Activated CD8-positive, alpha-beta memory T cell treated with anti-CD3 and anti-CD28 coated beads, Interleukin-2, amount 50 U/mL, for 1 hour (primary cell): ENCODE measurements at regions not wholly inside any gene's neighbourhood (a gene's known extent, or its start where the extent isn't known, plus 50 kb on each side); places are given as distances from the start of the nearest gene placed in this dataset.

Source experiments
- DNase-seq: peaks from one replicate; pipeline ENCODE4 v3.0.0-alpha.2; 2020; ENCODE audit errors: extremely low read depth

DNA sequence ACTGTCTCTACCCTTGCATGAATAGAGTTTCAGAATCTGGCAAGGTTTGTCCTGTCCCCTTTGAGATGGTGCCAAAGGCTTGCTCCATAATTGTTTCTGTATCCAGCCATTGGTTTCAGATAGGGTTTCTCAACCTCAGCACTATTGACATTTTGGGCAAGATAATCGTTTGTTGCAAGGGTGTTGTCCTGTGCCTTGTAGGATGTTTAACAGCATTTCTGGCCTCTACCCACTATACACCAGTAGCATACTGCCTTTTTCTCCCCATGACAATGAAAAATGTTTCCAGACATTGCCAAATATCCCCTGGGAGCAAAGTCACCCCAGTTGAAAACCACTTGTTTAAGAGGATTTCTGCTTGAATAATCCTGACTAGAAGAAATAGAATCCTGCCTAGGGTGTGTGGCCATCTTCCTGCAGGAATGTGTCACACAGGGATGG is 126.8 kb downstream of the CDC42EP3 start:
- no peak for DNase-seq

DNA sequence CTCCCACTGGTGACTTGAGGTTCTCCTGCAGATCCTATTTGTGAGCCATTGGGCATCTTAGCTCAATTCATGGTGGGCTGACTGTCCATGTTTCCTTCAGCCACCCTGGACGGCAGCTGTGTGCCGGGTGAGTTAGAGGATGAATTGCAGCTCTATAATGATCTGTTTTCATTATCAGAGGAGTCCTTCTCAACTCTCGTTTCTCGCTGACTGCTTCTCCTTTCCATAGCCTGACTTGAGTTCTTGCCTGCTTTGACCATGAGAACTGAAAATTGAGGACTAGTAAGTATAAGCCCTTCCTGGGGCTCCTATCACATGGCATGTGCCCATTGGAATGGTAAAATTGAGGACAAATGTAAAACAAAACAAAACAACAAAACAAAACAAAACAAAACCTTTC is 121.8 kb downstream of the CDC42EP3 start:
- DNase-seq, result no peak

DNA sequence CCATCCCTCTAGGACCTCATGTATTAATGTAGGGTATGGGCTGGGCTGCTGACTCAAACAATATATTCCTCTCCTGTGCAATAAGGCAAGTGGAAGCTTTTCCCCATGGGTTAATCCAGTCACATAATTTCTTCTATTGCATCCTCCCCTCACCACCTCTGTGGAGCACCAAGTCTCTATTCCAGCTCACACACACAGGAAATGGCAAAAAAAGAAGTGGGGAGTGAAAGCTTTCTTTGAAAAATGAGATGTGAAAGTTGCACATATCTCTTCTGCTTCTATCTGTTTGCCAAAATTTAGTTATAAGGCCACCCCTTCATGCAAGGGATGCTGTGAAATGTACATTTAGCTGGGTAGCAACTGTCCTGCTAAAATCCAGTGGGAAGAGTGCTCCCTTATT is 121.3 kb downstream of the CDC42EP3 start:
- DNase-seq, result no peak

DNA sequence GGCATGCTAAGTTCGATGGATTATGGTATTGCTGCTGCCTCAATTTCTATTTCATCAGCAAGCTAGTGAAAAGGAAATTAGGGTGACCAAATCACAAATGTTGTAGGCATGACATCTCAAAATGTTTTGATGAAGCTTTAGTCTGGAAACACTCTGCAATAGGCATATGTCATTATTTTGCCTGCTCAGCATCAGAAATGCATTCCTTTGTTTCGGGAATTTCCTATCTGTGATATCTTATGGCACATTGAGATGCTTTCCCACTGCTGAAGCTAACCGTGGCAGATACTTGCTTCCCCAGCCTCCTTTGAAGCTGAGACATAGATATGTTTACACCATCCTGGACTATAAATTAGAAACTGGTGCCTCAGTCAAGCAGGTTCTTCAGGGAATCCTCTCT is 119.7 kb downstream of the CDC42EP3 start:
- no peak for DNase-seq

DNA sequence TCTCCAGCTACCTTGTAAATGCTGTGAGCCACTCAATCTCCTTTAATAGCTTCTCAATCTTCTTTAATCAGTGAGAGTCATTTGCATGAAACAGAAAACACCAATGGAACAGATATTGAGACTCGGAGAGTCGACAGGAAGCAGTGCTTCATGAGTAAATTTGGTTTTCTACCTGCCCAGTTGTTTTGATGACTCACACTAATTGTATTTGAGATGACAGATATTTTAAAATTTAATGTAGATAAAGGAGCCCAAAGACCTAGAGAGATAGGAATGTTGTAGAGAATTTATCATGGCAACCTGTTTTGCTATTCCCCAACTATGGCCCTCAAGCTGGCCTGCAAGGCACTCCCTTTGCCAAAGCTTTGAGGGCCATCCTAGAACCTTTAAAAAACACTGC is 119.1 kb downstream of the CDC42EP3 start:
- no peak for DNase-seq

DNA sequence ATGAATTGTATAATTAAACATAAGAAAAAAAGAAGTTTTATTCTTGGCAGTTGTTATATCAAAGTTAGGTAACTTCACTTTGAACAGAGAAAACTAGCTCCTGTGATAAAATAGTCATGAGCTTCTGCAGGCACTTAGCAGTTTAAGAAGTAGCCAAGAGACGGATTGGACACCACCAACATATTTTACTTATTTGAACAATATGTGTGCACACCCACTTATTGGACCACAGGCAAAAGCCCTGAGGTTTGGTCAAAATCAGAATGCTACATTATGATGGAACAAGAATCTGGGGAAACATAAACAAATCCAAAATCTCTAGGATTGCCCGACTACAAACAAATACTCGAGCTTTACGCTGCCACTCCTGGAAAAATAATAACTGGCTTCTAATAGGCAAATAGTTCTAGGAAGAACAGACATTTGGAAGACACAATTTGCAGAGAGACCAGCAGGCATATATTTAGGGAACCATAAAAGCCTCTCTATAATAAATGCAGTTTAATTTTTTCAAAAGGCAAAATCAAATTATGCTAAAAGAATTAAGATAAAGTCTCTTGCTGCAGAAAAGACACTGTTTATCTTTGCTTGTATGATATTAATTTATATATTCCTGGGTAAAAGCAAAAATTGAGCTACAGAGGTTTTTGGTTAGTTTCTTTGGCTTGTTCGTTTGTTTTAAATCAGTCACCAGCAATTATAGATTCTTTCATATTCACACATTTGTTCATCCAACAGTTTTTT is 117.9 kb downstream of the CDC42EP3 start:
- no peak for DNase-seq

DNA sequence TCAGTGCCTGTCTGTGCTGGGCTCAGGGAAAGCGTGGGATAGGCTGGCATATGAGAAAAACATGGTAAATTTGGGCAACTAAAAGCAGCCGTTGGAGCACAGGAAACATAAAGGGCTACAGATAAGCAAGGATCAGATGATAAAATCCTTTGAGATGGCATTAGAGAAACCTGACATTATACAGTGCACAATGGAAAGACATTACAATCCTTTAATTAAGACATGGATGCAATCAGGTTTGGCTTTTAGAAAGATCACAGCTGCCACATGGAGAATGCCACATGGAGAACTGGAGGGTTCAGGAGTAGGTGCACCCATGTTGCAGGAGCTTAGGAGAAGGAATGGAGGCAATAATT is 117.3 kb downstream of the CDC42EP3 start:
- DNase-seq, result no peak

DNA sequence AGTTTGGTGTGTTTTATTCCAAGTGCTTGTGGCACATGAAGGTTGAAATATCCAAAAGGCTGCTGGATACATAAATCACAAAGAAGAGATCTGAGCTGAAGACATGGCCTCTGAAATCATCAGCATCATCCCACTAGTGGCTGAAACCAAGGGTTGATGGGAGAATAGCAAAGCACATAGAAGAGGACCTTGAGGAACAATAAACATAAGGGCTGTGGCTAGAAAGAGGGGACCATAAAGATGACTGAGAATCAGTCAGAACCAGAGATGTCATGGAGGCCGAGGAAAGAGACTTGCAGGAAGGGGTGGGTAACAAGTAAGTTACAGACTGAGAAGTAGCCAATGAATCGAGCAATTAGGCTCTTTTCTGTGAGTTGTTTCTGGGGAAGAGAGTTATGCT is 116.8 kb downstream of the CDC42EP3 start:
- no peak for DNase-seq

DNA sequence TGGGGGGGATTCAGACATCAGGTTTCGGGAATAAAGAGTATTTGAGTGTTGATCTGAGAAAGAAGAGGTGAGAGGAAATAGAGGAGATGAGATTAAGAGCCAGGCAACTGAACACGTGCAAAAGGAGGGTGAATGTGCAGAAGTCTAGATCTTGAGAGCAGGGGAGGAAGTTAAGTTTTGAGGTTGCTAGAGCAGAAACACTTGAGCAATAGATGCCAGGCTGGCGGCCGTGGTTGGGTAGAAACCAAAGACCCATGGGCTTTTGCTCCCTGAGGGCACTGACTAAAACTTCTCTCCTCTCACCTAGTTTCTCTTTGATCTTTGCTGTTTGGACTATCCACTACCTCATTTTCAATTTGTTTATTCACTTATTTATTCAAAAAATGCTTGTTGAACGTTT is 116.0 kb downstream of the CDC42EP3 start:
- DNase-seq, result no peak

DNA sequence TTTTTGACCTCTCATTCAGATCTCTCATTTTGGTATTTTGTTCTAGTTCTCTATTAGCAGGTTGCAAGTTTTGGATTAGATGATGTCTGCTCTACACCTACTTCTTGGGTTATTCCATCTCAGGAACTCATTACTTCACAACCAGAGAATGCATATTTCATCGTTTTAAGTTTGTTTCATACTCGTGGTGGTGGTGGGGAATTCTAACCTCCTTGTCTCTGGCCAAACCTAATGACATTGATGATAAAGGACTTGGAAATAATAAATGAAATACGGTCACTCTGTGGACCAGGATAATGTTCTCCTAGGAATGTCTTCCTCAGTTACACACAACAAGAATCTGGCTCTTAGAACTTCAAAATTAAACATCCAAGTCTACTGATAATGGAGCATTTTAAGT is 115.2 kb downstream of the CDC42EP3 start:
- DNase-seq, result no peak

DNA sequence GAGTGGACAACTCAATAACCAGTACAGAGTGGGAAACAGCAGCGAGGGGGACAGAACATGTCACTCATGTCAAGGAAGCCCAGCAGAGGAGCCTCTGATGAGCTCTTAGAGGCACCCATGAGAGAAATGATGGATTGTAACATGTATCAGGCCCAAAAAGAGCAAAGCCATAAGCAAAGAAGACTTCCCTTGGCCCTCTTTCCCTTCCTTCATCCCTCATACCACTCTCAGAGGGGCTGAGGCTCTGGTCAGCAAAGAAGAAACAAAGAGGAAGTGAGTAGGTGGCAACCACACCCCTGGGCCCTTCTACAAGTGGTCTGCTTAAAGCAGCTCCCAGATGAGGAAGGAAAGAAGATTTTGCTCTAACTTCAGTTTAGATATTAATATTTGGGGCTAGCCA is 112.8 kb downstream of the CDC42EP3 start:
- no peak for DNase-seq

DNA sequence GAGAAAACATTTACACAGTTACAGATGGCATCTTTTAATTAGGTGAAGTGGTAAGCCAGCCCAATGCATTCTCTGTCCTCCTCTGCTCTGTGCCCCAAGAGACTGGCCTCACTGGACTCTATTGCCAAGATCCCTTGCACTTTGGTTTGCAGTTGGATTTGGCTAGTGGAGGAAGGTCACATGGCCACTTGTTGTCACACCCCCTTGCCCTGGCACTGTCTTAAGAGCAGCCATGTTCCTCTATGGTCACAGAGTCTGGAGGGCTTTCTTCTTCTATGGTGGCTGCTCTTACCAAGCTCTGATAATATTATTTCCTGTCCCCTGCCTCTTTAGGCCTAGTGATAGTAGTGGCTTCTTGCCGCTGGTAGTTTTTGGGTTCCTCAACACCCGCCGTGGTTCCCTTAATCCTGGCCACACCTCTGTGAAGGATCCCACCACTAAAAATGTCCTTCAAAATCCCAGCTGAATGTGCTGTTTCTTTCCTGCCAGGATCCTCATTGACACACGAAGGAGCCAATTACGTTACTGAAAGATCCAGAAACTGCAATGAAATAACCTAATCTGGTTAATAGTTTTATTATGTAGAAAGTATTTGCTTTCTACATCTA is 111.1 kb downstream of the CDC42EP3 start:
- no peak for DNase-seq

DNA sequence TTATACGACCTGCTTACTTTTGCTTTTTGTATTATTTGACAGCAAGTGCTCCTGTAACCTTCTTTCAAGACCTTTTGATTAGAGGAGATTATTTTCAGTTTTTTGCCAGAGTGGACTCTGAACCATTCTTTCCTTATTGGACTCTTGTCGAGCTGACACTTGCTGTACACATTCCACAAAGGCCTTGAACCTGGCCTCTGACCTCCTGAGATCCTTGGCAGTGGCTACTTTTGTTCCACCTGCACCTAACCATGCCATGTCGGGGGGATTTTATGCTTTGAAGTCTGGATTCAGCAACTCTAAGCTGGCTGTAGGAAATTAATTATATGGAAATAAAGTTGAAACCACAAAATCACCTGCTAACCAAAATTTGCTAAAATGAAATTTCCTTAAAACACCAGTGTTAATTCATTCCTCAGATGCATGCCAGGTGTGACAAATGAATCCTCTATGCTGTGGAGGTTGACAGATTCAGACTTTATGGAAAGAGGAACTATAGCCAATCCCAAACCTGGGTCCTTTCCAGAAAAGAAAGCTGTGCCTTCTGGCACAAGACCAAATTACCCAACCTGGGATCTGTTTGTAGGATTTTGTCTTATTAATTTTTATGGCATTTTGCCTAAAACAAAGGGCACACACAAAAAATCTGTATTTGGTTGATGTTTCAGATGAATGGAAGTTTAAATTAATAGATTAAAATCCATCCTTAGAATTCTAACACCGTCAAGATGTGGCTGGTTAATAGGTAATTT is 110.4 kb downstream of the CDC42EP3 start:
- no peak for DNase-seq

DNA sequence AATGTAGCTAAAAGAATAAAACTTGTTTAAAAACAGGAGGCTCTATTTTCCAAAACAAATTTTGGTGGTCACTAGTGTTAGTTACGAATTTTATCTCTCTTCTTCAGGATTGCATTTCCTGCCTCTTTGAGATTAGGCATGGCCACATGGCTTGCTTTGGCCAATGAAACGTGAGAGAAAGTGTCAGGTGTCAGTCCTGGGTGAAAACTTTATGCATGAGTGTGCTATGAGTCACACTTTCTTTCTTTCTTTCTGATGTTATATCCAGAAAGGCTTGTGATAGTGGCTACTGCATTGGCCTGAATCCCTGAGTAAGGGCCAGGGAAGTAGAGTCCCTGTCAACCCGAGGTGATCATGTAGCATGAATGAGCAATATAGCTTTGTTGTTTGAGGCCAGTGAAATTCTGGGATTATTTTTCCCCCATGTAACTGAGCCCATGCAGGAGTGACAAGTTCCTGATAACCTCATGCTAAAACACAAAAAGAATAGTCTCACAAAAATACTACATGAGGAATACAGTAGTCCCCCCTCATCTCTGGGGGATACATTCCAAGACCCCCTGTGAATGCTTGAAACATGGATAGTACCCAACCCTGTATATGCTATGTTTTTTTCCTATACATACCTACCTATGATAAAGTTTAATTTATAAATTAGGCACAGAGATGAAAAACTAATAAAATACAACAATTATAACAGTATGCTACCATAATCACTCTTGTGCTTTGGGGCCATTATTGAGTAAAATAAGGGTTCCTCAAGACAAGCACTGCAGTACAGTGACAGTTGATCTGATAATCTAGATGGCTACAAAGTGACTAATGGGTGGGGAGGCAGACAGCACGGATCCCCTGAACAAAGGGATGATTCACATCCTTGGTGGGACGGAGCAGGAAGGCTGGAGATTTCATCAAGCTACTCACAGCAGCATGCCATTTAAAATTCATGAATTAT is 109.5 kb downstream of the CDC42EP3 start:
- DNase-seq, result no peak

DNA sequence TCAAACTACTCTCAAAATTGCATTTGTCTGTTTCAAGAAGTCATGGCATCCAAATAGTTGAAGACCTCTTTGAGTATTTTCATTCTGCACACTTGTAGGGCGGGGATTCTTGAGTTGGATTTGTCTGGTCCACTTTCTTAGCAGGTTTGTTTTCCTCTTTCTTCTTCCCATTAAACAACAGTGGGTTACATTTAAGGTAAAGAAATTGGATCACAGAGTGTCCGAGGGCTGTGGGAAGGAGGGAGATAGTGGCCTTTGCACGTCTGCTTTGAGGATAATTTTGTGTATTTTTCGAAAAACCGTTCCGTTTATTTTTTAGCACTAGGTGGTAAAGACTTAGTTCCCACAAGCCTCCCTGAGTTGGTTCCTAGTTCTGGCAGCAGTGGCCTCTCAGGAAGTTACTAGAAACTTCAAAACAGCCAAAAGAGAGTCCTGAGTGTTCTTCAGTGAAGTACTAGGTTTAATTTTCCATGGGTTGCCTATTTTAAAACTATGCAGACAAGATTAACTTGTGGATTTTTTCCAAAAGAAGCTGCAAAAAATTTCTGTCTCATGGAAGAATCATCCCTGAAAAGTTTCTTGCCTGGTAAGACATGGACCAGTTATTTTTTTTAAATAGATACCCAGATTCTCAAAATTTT is 107.9 kb downstream of the CDC42EP3 start:
- DNase-seq, result no peak

DNA sequence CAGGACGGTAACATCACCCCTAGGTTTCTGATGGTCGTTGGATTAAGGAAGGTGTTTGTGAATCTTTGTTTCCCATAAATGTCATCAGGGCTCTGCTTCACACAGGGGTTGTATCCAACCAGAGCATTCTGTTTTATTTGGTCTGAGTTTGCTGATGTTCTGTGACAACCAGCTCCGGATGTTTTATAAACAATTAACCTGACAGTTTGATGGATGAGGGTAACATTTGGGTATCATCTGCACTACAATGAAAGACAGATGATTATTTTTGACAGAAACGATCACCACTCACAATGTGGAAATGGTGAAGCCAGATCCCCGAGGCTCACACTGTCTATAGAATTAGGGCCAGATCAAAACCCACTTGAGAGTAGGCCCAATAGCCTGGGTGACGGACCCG is 107.1 kb downstream of the CDC42EP3 start:
- no peak for DNase-seq

DNA sequence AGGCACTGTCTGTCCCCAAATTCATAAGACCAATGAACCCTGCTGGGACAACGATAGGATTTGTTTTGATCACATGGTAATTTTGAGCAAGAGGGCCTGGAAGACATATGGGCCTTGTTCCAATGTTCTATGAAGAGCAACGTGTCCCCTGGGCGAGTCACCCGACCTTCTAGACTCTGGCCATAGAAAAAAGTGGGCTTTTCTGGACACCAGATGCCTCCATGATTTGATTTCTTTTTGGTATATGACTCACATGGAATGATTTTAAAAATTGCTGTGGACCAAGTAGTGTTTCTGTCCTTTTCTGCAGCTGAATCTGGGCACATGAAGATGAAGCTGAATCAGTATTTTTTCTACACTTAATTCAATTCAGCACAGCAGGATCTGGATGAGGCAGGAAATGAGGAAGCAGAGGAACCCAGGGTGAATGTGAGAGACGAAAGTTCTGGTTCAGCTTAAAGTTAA is 104.9 kb downstream of the CDC42EP3 start:
- DNase-seq, result no peak

DNA sequence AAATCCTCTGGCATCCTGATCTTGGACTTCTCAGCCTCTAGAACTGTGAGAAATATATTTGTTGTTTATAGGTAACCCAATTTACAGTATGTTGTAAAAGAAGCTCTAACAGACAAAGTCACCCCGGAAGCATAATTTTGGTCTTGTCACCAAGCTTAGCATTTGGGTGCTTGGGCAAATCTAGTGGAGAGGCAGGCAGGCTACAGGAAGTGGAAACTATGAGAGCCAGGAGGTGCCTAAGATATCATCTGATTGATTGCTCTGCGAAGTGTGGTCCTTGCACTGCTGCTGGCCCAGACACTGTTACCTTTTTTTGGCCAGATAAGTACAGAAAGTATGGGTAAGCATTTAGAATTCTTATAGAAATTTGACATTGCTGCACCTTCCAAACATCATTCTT is 102.9 kb downstream of the CDC42EP3 start:
- no peak for DNase-seq

DNA sequence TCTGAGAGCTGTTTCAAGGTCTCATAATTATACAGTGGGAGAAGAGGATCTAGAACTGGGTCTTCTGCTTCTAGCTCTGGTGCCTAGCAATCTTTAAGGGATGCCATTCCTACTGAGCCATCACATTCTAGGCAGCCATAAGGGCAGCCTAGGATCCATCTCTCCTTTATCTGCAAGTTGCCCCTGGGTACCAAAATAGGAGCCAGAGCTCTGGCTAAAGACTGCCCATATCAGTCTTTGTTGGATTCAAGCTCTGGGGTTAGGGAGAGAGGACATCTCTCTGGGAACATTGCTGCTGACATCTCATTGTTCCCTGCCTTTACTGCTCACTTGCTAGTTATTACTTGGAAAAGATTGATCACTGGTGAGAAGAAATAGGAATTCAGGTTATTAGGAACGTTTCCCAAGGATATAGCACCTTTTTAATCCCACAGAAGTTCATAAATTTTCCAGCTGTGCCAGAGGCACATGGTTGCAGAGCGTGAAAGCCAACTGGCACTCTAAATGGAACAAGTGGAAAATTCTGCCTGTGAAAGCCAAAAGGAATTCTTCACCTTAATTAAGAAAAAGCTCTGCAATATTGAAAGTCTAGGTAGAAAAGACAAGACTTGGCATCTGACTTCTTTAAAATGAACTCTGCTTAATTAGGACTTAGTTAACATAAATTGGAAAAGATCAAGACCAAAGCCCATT is 102.2 kb downstream of the CDC42EP3 start:
- no peak for DNase-seq

DNA sequence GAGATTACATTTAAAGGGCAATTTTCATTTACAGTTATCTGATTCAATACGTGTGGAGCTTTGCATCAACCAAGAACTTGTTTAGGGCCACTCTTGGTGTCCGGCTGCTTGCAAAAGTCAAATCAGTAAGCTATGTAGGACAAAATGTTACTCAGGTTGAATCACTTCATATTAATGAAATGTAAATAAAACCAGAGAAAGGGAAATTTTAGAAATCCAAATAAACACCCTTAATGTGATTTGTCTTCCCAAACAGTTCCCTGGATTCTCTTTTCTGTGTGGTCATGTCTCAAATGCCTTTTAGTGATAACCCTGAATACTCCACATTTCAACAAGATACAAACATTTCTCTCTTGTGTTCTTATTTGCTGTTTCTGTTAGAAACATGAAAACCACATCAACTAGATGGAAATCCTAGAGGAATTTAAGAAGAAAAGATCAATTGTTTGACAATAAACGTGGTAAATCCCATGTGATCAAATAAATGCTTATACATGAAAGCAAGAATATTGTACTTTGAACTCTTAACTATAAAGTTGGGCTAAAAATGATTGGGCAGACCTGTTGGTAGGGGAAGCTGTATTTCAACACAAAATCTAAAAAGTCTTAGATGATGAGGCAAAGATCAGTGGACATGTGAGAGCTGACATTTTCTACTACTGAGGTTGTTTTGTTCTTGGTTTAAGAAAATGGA is 101.3 kb downstream of the CDC42EP3 start:
- DNase-seq, result no peak
